Spleen (tissue), 11 donors: ENCODE measurements at regions not wholly inside any gene's neighbourhood (a gene's known extent, or its start where the extent isn't known, plus 50 kb on each side); places are given as distances from the start of the nearest gene placed in this dataset.

Experiments
- DNase-seq: peaks from one replicate; pipeline ENCODE4 v3.0.0-alpha.2; 2020
- H3K27ac ChIP-seq, 8 donors: fragments of 200-600 bp; sonication (generic) in 7 of 8; 1 replicate in 4 of 8; 2 replicates in 4 of 8; pipeline versions ENCODE4 v1.5.0 to v1.8.0; 2016 to 2021; ENCODE audit warnings: inconsistent platforms in 4 of 8, mild to moderate bottlenecking in 4 of 8, moderate library complexity in 1 of 8
- H3K27me3 ChIP-seq, 7 donors: fragments of 200-600 bp; sonication (generic) in 6 of 7; replicated peaks in 1 of 7; 1 replicate in 4 of 7; 2 replicates in 3 of 7; pipeline versions ENCODE4 v1.5.0 to v1.8.0; 2016 to 2021; ENCODE audit warnings: inconsistent platforms in 3 of 7, mild to moderate bottlenecking in 1 of 7
- H3K36me3 ChIP-seq, 6 donors: fragments of 200-600 bp; sonication (generic) in 5 of 6; 1 replicate in 4 of 6; 2 replicates in 2 of 6; pipeline versions ENCODE4 v1.5.0 to v1.8.0; 2016 to 2021; ENCODE audit warnings: inconsistent platforms in 2 of 6
- H3K4me1 ChIP-seq, 6 donors: fragments of 200-600 bp; sonication (generic) in 5 of 6; 1 replicate in 3 of 6; 2 replicates in 3 of 6; pipeline versions ENCODE4 v1.5.0 to v1.8.0; 2016 to 2021; ENCODE audit warnings: inconsistent platforms in 3 of 6
- H3K4me3 ChIP-seq, 8 donors: fragments of 200-600 bp; sonication (generic) in 7 of 8; 1 replicate in 4 of 8; 2 replicates in 4 of 8; pipeline versions ENCODE4 v1.5.0 to v1.8.0; 2016 to 2021; ENCODE audit warnings: inconsistent platforms in 4 of 8, mild to moderate bottlenecking in 4 of 8, moderate library complexity in 2 of 8
- H3K9me3 ChIP-seq, 8 donors: fragments of 200-600 bp; sonication (generic) in 7 of 8; 1 replicate in 4 of 8; 2 replicates in 4 of 8; pipeline versions ENCODE4 v1.5.0 to v1.8.0; 2016 to 2021; ENCODE audit warnings: inconsistent platforms in 4 of 8
- CTCF ChIP-seq, 11 experiments: fragments of 200-600 bp in 7 of 11; fragments of 450-650 bp in 4 of 11; sonication (generic) in 4 of 11; IDR thresholded peaks in 8 of 11; conservative IDR thresholded peaks in 3 of 11; 1 replicate in 7 of 11; 2 replicates in 4 of 11; pipeline versions ENCODE4 v1.4.0 to v1.8.0; 2016 to 2021; ENCODE audit warnings: antibody characterized with exemption in 11 of 11, inconsistent platforms in 4 of 11, mild to moderate bottlenecking in 1 of 11
- POLR2A ChIP-seq, 3 donors: fragments of 450-650 bp; IDR thresholded peaks; one replicate each; pipeline ENCODE4 v1.5.1; 2017; ENCODE audit warnings: antibody characterized with exemption in 3 of 3, mild to moderate bottlenecking in 1 of 3
- POLR2AphosphoS5 ChIP-seq, 3 donors: sonication (generic); formaldehyde crosslinking; IDR thresholded peaks; one replicate each; pipeline ENCODE4 v1.5.1; 2017; ENCODE audit warnings: antibody characterized with exemption in 3 of 3
- WGBS, 5 donors: extraction: QIAGEN DNeasy Blood & Tissue Kit in 3 of 5; methylation state at CpG; one replicate each; pipeline versions ENCODE4 v1.1.5 to v1.1.7; 2013 to 2018; 5-methylcytosine and 5-hydroxymethylcytosine counted together
- intact Hi-C: fragments of 100-400 bp; cut with DNase I; formaldehyde crosslinking; loops from one replicate; pipeline ENCODE4 v1.15.0; 2023; ENCODE audit warnings: low total_unique reads
- donor health status: healthy with polysubstance abuse.
- donor health status: DM: no; HTN: no; CAD: no; lungs with moderate emphysema.
- donor health status: DM: no; HTN: no; CAD: no.
- donor health status: Bipolar disorder and iron deficiency.
- donor health status: healthy.
- donor health status: DM: no; HTN: no; CAD: no.
- donor health status: DM: yes; HTN: yes; CAD: no.

GRCh38 chr3:41018855-41019254, 180.4 kb upstream of the CTNNB1 start:
- Histone ChIP-seq H3K36me3 (no peaks in the 10 kb centered on the region), H3K4me1 (no peaks in the 10 kb centered on the region), H3K27ac (no peak overlapping the region), H3K27me3 (peaks cover 0 to 37% (median 6%) of the 10 kb centered on the region in 7 donors), H3K4me3 (no peak overlapping the region), H3K9me3 (no peaks in the 10 kb centered on the region)
- no peak for DNase-seq
- intact Hi-C loops = no loop called here
- TF ChIP-seq POLR2A (IDR thresholded peaks at IDR 0.05) (no peak), CTCF (IDR thresholded peaks at IDR 0.05 in 8 of 11, conservative IDR thresholded peaks at IDR 0.05 in 3 of 11) (no peak), POLR2AphosphoS5 (IDR thresholded peaks at IDR 0.05) (no peak)
- 74 to 91% (median 86%) methylated on average over 2 of the region's 2 CpGs for WGBS, 5 donors

DNA sequence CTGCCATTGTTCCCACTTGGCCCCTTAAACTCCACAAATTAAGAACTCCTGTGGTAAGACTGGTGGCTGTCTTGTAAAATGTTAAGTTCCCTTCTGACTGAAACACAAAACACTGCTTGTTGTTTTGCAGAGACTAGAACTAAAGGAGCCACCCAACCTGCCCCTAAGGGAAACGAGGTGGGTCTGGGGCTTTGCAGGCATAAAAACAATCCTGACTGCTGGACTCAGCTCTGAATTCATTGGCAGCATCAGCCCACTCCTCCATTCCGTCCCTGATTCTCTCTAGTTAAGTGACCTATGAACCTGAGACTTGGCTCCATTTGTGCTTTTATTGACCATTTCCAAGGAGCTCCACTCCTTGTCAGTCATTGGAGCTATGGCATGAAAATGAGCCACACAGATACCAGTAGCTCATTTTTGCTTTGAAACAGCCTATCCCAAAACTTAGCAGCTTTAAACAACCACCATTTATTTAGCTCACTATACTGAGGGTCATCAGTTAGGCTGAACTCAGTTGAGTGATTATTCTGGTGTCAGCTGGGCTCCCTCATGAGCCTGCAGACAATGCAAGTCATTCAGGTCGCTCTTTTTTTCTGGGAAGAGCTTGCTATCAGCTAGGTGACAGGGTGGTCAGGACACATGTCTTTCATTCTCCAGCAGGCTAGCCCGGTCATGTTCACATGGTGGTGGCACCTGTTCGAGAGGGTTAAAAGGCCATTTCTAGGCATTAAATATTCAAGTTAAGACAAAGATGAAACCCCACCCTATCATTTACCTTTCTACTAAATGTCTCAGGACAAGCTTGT, 175.1 kb upstream of the CTNNB1 start:
- WGBS, 5 donors = 58 to 73% (median 71%) methylated on average over 5 of the region's 5 CpGs
- intact Hi-C loops = no loop called here
- H3K4me3 ChIP-seq = no peak overlapping the region
- H3K27ac ChIP-seq = no peak overlapping the region
- H3K36me3 ChIP-seq = no peaks in the 10 kb centered on the region
- no peak for TF ChIP-seq CTCF (IDR thresholded peaks at IDR 0.05 in 8 of 11, conservative IDR thresholded peaks at IDR 0.05 in 3 of 11)
- no peak for TF ChIP-seq POLR2A (IDR thresholded peaks at IDR 0.05)
- TF ChIP-seq POLR2AphosphoS5 (IDR thresholded peaks at IDR 0.05) = no peak
- no peak for DNase-seq
- no peaks in the 10 kb centered on the region for H3K9me3 ChIP-seq
- peaks cover 0 to 14% (median 4%) of the 10 kb centered on the region in 6 donors for H3K4me1 ChIP-seq
- H3K27me3 ChIP-seq = peaks cover 0 to 59% (median 4%) of the 10 kb centered on the region in 7 donors

DNA sequence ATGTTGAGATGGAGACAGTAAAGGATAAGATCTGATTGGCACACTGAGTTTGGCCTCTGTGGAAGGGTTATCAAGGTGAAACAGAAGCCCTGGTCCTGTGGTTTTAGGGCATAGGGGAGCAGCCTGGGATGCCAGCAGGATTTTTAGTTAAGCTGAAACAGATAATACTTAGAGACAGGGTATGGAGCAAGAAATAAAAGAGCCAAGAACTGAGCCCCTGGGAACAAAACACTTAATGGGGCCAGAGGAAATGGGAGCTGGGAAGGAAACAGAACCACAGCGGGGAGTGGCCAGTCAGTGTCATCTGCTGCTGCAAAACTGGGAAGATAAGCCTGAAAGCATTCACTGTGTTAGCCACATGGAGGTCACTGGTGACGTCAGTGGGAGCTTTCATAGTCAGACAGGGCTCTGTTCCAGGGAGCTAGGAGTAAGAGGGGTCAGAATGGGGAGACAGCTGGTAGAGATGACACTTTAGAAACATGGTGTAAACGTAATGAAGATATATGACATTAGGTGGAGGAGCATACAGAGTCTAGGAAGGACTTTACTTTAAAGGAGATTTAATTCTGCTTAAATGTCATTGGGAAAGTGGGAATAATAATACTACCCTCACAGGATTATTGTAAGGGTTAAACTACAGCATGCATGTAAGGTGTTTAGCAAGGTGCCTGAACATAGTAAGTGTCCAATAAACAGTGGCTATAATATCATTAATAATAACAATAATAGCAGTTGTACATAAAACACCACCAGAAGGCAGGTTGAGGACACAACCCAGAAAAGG, 172.7 kb upstream of the CTNNB1 start:
- peaks cover 7 to 27% (median 13%) of the 10 kb centered on the region in 6 donors for H3K4me1 ChIP-seq
- H3K9me3 ChIP-seq = no peaks in the 10 kb centered on the region
- H3K27me3 ChIP-seq = peaks cover 0 to 64% (median 4%) of the 10 kb centered on the region in 7 donors
- no peaks in the 10 kb centered on the region for H3K36me3 ChIP-seq
- peak overlapping the region in 5 of 8 donors; percentile 8 to 51 (median 26) for H3K27ac ChIP-seq
- intact Hi-C loops = no loop called here
- no peak overlapping the region for H3K4me3 ChIP-seq
- TF ChIP-seq CTCF (IDR thresholded peaks at IDR 0.05 in 8 of 11, conservative IDR thresholded peaks at IDR 0.05 in 3 of 11) (no peak), POLR2A (IDR thresholded peaks at IDR 0.05) (no peak), POLR2AphosphoS5 (IDR thresholded peaks at IDR 0.05) (peak in 1 of 3 donors; percentile 77)
- no peak for DNase-seq
- WGBS, 5 donors = 19 to 58% (median 25%) methylated on average over 2 to 3 of the region's 3 CpGs

GRCh38 chr3:41029356-41029755, 169.9 kb upstream of the CTNNB1 start:
- TF ChIP-seq POLR2AphosphoS5 (IDR thresholded peaks at IDR 0.05) (no peak), CTCF (IDR thresholded peaks at IDR 0.05 in 8 of 11, conservative IDR thresholded peaks at IDR 0.05 in 3 of 11) (no peak)
- Histone ChIP-seq H3K9me3 (no peaks in the 10 kb centered on the region), H3K4me1 (peaks cover 9 to 30% (median 14%) of the 10 kb centered on the region in 6 donors), H3K4me3 (no peak overlapping the region), H3K27me3 (peaks cover 0 to 76% (median 10%) of the 10 kb centered on the region in 7 donors), H3K27ac (no peak overlapping the region), H3K36me3 (no peaks in the 10 kb centered on the region)
- intact Hi-C loops = no loop called here
- no peak for DNase-seq
- 49 to 80% (median 64%) methylated on average over 3 of the region's 3 CpGs for WGBS, 5 donors
